ENCODE measurements at regions not wholly inside any gene's neighbourhood (a gene's known extent, or its start where the extent isn't known, plus 50 kb on each side); places are given as distances from the start of the nearest gene placed in this dataset.

- Histone ChIP-seq H3K27me3 (ENCODE audit: control insufficient read depth, extremely low read depth, insufficient read depth, low read length) (no peaks in the 10 kb centered on the region), H3K4me3 (ENCODE audit: control insufficient read depth in 2 of 3, extremely low read depth in 1 of 3, insufficient read depth in 2 of 3, low read depth in 1 of 3, low read length in 3 of 3) (no peak overlapping the region), H3K9ac (ENCODE audit: control insufficient read depth, extremely low read depth, insufficient read depth, low read length) (no peak overlapping the region), H3K9me1 (ENCODE audit: control insufficient read depth, extremely low read depth, insufficient read depth, low read length) (no peaks in the 10 kb centered on the region), H2AFZ (ENCODE audit: control insufficient read depth, low read length) (no peak overlapping the region), H3K4me2 (ENCODE audit: control insufficient read depth, extremely low read depth, insufficient read depth, low read depth, low read length) (no peak overlapping the region), H4K20me1 (ENCODE audit: control insufficient read depth, extremely low read depth, insufficient read depth, low read length) (no peaks in the 10 kb centered on the region), H3K79me2 (ENCODE audit: control insufficient read depth, insufficient read depth, low read length) (no peaks in the 10 kb centered on the region), H3K27ac (ENCODE audit: control insufficient read depth, insufficient read depth, low read length) (no peak overlapping the region), H3K9me3 (ENCODE audit: control insufficient read depth, low read depth, low read length) (peaks cover 5% of the 10 kb centered on the region), H3K36me3 (ENCODE audit: control insufficient read depth in 2 of 2, extremely low read depth in 1 of 2, insufficient read depth in 2 of 2, low read length in 2 of 2) (no peaks in the 10 kb centered on the region), H3K4me1 (ENCODE audit: control insufficient read depth, extremely low read depth, insufficient read depth, low read length) (peaks cover 11% of the 10 kb centered on the region)
- dilution Hi-C loops (cut with MboI; ENCODE audit: extremely low pct_ligation_motif_present, low sequenced_read_pairs) = no loop called here
- FAIRE-seq = no peak
- TF ChIP-seq EZH2 (IDR thresholded peaks at IDR 0.05; ENCODE audit: low read length) (no peak), CTCF (optimal IDR thresholded peaks at IDR 0.05 in 1 of 3, IDR thresholded peaks at IDR 0.05 in 1 of 3, conservative IDR thresholded peaks at IDR 0.05 in 1 of 3; ENCODE audit: extremely low read depth in 1 of 3, insufficient read depth in 2 of 3, low read length in 3 of 3) (no peak)
- no peak for DNase-seq (ENCODE audit: low read depth, low spot score)
These were observed 133.9 kb upstream of the CHST15 start for GRCh38 chr10:124227055-124227975.

GRCh38 chr10:124226271-124227054 is 133.1 kb upstream of the CHST15 start:
- no peak overlapping the region for H2AFZ ChIP-seq (ENCODE audit: control insufficient read depth, low read length)
- dilution Hi-C loops (cut with MboI; ENCODE audit: extremely low pct_ligation_motif_present, low sequenced_read_pairs) = no loop called here
- H3K4me3 ChIP-seq (ENCODE audit: control insufficient read depth in 2 of 3, extremely low read depth in 1 of 3, insufficient read depth in 2 of 3, low read depth in 1 of 3, low read length in 3 of 3) = no peak overlapping the region
- no peak overlapping the region for H3K4me2 ChIP-seq (ENCODE audit: control insufficient read depth, extremely low read depth, insufficient read depth, low read depth, low read length)
- H3K27me3 ChIP-seq (ENCODE audit: control insufficient read depth, extremely low read depth, insufficient read depth, low read length) = peaks cover 3% of the 10 kb centered on the region
- no peak overlapping the region for H3K9ac ChIP-seq (ENCODE audit: control insufficient read depth, extremely low read depth, insufficient read depth, low read length)
- FAIRE-seq (no peak), DNase-seq (ENCODE audit: low read depth, low spot score) (no peak)
- peaks cover 12% of the 10 kb centered on the region for H3K4me1 ChIP-seq (ENCODE audit: control insufficient read depth, extremely low read depth, insufficient read depth, low read length)
- H3K36me3 ChIP-seq (ENCODE audit: control insufficient read depth in 2 of 2, extremely low read depth in 1 of 2, insufficient read depth in 2 of 2, low read length in 2 of 2) = no peaks in the 10 kb centered on the region
- H3K79me2 ChIP-seq (ENCODE audit: control insufficient read depth, insufficient read depth, low read length) = no peaks in the 10 kb centered on the region
- H4K20me1 ChIP-seq (ENCODE audit: control insufficient read depth, extremely low read depth, insufficient read depth, low read length) = no peaks in the 10 kb centered on the region
- no peak overlapping the region for H3K27ac ChIP-seq (ENCODE audit: control insufficient read depth, insufficient read depth, low read length)
- no peaks in the 10 kb centered on the region for H3K9me1 ChIP-seq (ENCODE audit: control insufficient read depth, extremely low read depth, insufficient read depth, low read length)
- H3K9me3 ChIP-seq (ENCODE audit: control insufficient read depth, low read depth, low read length) = peaks cover 5% of the 10 kb centered on the region
- TF ChIP-seq CTCF (optimal IDR thresholded peaks at IDR 0.05 in 1 of 3, IDR thresholded peaks at IDR 0.05 in 1 of 3, conservative IDR thresholded peaks at IDR 0.05 in 1 of 3; ENCODE audit: extremely low read depth in 1 of 3, insufficient read depth in 2 of 3, low read length in 3 of 3) (no peak), EZH2 (IDR thresholded peaks at IDR 0.05; ENCODE audit: low read length) (no peak)
